ENCODE measurements at regions not wholly inside any gene's neighbourhood (a gene's known extent, or its start where the extent isn't known, plus 50 kb on each side); places are given as distances from the start of the nearest gene placed in this dataset.
"Not testable (repeated sequence)": the region's sequence is repeated elsewhere in the genome, so short reads cannot be mapped to it uniquely, and the experiment has no call there.

DNA sequence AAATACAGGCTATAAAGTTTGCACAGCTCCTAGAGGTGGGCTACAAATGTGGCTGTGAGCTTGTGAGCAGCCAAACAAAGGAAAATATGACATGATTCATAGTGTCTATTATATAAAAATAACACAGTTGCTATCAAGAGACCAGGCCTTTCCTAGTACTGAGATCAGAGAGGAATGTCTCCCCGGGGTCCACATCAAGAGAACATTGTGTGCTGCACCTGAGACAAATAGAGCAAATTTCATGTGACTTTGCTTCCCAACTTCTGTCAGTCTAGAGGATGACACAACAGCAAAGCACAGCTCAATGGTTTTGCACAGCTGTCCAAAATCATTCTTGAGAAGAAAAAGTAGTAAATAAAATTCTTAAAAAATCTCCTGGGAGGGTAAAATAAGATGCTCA, 297.5 kb upstream of the PRKD1 start:
- peak; percentile 3 for DNase-seq

DNA sequence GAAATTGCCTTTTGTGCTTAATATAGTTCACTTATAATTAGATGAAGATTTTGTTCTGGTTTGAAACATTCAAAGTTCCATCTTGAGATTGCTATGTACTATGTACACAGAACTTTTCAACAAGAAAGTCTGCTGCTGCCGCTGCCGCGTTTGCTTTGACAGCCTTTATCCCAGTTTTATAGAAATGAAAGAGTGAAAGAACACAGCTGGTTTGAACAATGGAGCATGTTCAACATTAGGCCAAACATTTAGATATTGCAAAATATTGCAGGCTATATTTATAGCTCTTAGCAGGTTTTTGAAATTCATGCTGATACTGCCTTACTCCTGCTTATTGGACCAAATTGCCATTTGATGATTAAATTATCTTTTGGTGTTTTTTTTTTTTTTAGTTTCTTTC, 299.8 kb upstream of the PRKD1 start:
- DNase-seq: no peak

DNA sequence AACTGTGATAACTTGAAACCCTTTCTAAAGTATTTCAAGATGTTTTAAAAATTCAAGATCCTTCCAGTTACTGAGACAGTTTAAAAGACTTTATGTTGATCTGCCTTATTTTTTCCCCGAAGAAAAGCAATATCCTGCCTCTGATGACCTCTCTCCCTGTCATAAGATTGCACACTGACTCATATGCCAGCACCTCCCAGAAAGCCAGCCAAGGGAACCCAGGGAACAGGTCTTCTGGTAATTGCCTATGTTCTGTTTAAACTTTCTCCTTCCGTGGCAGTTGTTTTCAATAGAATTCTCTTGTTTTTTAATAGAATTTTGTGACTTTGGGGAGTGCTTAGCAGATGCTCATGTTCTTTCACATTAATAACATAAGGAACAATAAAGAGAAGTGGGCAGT, 300.2 kb upstream of the PRKD1 start:
- DNase-seq: peak; percentile 68

DNA sequence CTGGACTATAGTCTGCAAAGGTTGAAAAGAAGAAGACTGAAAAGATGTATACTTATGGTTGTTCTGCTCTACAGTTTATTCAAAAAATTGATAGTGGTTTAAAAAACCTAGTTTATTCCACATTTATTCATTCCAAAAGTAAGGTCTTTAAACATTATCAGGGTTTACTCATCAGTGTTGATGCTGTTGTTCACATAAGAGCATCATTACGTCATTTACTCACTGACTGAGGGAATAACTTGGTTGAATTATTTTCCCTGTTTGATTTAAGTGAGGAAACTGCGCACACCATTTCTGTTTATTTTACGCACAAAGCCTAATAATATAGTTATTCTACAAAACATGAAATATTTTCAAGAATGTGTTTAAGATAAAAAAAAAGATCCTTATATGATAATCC, 303.1 kb upstream of the PRKD1 start:
- DNase-seq: no peak

DNA sequence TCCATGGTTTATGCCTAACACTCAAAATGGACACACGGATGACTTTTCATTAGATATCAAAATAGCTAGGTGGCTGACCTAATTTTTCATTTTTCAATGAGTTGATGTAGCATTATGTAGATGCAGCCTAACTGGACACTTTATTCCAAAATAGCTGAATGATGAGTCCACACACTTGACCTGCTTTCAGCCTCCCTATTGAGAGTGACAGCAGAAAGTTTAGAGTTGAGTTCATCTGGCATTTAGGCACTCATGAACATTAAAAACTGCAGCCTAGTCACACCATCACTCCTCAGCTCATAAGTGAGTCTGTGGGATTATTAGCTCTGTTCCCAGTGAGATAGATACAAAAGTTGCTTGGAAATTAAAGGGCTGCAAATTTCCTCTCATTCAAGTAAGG, 307.3 kb upstream of the PRKD1 start:
- DNase-seq: no peak

DNA sequence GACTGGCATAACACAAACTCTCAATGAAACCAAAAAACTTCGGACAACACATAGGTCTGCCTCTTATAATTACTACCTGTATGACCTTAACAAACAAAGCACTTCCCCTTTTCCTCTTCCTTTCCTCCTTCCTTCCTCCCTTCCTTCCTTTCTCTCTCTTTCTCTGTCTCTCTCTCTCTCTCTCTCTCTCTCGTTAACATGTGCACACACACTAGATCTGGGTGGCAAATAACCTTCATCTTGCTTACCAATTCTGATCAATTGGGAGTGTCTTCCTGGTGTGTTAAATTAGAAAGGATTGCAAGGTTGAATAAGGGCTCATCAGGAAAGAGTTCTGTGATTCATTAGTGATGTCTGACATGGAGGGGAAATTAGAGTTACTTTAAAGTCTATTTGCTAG, 307.8 kb upstream of the PRKD1 start:
- DNase-seq: no peak

DNA sequence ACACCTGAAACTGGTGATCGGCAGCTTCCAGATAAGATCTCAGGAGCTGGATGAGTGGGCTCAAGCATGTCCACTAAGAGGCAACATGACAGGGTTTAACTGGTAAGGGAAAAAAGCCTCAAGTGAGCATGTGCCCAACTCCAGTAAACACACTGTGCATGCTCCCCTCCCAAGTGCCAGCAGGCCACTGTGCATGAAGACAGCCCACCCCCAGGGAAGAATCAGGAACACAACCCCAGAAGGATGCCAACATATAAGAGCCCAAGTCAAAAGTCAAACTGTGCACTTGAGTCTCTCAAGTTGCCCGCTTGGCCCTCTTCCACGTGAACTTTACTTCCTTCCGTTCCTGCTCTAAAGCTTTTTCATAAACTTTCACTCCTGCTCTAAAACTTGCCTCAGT, 311.3 kb upstream of the PRKD1 start:
- no peak for DNase-seq

DNA sequence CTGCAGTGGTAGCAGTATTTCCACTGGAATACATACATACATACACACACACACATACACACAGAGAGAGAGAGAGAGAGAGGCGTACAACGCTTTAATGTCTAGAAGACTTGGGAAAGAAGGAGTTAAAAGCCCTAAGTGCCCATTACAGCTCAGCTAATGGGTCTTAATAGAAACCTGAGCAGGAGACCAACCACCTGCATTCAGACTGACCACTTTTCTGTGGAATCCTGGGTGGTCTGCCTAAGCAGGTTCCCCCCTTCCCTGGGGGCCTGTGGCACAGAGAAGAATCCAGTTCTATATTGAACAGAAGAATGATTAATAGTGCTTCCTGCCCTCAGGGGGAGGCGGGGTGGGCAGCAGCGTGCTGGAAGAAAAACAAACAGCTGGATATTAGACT, 312.4 kb upstream of the PRKD1 start:
- DNase-seq: no peak

DNA sequence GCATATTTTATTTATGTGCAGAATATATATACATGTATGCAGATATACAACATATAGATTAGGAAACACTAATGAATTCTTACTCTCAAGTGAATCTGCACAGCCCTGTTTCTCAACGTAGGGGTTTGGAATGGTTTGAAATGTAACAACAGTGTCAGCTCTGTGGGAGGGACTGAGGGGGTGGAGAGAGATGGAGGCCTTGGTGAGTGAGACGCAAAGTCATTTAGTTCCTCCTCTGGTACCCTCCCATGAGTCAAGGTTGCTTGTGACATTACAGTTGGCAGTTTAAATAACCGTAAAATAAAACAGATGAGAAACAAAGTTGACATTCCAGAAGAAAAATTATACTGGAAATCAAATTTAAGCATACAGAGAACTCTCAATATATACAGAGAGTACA, 313.0 kb upstream of the PRKD1 start:
- no peak for DNase-seq

DNA sequence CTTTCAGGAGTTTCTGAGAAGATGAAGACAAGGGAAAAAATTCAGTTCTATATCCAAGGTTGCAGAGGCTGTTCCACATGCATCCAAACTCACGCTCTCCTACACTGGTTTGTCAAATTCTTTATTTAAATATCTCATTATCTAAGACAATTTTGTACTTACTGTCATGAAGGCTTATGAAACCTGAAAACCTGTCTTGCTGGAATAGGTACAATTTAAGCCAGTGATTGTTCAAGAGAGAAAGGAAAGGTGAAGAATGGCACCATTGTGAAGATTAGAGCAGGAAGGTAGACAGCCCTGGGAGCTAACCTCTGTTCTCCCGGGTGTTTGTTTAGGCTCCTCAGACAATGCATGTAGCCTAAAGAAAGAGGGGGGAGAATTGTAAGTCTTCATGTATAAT, 315.1 kb upstream of the PRKD1 start:
- no peak for DNase-seq

DNA sequence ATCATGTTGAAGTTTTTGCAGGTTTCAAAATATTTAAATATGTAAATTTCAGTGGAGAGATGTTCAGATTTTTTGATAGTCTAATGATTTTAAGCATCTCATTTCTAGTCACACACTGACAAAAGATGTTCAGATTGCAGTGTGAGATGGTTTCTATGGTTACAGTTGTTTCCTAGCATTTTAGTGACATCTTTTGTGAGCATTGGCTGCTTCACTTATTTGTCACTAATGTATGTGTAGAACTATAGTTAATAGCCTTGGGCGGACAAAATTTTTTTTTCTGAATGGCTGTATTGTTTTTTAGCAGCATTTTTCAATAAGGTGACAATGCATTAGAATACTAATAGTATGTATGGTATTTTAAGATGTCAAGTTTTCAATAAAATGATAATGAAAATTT, 315.6 kb upstream of the PRKD1 start:
- DNase-seq: no peak

DNA sequence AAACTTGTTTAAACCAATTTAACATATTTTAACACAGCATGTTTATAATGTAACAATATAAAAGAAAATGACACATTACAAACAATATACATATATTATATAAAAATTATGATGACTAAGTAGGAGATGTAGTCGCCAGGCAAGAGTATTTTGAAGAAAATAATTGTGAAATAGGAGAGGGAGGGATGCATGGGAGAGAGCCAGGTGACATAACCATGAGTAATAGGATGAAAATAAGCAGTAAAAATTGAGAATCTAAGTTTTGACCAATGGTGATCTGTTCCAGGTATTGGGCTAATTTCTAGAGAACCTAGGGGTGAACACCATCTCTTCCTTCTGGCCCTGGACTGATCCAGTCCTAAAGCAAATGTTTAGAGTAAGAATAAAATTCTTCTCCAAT, 315.2 kb upstream of the G2E3 start:
- DNase-seq: peak; percentile 30

DNA sequence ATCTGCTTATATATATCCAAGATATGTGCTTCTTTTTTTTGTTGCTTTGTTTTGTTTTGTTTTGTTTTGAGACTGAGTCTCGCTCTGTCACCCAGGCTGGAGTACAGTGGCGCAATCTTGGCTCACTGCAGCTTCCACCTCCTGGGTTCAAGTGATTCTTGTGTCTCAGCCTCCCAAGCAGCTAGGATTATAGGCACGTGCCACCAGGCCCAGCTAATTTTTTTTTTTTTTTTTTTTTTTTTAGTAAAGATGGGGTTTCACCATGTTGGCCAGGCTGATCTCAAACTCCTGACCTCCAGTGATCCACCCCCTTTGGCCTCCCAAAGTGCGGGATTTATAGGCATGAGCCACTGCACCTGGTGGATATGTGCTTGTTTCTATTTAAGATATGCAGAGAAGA, 314.6 kb upstream of the G2E3 start:
- not testable (repeated sequence) for DNase-seq

DNA sequence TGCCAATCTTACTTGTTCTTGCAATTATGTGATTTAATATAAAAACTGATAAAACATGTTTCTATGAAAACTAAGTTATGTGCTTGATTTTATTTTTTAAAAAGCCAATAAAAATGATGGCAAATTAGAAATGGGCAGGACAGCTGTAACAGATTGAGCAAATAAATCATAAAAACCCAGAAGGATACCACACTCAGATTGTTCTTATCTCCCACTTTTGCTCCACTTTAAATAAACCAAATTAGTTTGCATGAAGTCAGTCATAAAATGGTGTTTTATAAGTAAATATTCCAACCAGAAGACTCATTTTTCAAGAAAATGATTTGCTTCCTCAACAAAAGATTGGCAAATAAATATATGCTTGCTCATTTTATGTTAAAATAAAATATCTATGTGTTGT, 307.9 kb upstream of the G2E3 start:
- no peak for DNase-seq

DNA sequence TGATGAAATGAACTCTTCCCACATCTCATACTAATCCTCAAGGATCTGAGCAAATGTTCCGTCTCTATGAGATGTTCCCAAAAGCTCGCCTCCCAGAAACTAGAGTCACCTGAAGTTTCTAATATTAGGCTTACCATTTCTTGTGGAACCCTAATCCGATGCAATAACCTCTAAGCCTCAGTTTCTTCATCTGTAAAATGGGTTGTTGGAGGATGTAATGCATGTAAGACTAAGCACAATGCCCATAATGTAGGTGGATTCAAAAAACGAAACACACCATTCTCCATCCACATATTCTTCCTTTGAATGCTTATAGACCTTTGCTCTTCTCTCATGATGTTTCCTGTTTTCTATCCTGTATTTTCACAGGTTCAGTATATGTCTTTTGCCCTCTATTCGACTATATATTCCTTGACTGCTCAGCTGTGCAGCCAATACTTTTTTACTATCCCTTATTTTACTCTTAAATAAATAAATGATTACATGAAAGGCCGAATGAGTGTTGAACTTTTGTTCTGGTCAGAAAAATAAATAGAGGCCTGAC, 307.3 kb upstream of the G2E3 start:
- no peak for DNase-seq

DNA sequence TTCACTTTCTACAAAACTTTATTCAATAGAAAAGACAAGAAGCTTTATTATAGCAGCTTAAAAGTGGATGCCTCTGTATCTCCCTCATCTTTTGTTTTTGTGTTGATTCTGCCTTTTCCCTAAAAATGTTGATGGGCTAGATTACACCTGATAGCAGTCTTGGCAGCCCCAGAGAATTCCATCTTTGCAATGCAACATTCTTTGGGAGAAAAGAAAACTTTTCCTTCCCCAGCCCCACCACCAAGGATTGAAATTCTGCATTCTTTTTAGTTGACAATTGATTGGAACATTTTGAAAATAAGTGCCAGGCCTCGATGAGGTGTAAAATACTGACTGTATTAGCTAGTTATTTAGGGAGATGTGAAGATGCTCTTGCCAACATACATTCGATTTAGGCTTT, 306.8 kb upstream of the G2E3 start:
- DNase-seq: no peak

DNA sequence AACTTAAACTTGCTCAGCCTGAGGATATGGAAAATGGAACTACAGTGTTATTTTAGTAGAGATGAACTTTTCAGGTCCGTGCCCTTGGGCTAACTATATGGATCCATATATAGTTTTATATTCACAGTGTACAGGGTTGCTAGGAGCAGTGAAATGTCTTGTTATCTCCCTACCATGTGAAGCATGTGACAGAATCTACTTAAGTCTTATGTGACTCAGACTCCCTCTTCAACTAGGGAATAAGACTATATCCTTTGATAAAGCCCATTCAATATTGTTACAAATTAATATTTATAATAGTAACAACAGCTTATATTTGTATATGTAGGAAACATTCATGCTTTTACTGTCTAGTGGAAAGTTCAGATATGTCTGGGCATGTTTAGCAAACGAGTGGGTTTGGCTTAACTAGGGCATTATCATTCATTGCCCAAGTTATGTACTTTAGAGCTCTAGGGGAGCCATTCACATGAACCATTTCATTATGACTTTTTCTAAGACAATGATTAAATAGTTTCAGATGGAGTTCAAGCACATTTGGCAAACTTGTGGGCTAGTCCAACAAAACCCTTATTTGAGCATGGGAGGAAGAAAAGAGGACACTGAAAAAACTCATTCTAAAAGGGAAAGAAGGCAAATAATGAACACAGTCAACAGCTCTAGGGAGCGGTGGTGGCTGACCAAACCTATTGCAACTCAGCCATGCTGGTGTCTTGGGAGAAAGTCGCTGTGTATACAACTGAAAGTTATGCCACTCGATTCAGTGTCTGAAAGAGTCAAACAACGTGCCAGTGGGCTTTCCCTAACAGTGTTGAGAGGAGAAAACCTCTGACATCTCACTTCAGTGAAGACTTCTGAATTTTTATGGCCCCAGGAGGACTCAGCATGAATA, 305.9 kb upstream of the G2E3 start:
- DNase-seq: no peak

DNA sequence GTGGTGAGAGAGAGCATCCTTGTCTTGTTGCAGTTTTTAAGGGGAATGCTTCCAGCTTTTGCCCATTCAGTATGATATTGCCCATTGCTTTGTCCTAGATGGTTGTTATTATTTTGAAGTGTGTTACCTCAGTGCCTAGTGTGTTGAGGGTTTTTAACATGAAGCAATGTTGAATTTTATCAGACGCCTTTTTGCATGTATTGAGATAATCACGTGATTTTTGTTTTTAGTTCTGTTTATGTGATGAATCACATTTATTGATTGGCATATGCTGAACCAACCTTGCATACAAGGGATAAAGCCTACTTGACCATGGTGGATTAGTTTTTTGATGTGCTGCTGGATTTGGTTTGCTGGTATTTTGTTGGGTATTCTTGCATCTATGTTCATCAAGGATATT, 302.3 kb upstream of the G2E3 start:
- DNase-seq: no peak

DNA sequence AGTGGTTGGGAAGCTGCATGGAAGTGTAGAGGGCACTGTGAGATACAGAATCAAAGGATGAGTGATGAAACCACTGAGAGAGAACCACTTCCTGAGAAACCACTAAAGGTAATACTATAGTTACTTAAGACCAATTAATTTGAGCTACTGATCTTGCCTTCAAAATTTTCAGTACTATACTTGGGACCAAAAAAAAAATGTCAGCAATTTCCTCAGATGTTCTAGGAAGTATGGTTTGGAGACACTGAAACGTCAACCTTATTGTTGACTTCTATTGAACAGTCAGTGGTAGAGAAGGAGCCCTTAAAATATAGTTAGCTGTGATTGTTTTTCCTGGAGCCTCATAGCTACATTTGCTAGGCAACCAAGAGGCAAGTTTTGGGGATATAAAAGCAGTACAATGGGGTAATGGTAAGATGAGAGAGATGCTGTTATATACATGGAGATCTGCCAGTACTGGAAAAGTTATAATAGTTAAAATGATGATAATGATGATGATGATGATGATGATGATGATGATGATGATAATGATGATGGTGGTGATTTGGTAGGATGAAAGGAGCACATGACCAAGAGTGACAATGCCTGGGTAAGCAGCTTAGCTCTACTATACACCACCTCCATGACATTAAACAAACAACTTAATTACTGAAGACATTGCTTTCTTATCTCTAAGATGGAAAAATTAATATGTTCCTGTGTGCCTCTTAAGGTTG, 300.9 kb upstream of the G2E3 start:
- DNase-seq: no peak

DNA sequence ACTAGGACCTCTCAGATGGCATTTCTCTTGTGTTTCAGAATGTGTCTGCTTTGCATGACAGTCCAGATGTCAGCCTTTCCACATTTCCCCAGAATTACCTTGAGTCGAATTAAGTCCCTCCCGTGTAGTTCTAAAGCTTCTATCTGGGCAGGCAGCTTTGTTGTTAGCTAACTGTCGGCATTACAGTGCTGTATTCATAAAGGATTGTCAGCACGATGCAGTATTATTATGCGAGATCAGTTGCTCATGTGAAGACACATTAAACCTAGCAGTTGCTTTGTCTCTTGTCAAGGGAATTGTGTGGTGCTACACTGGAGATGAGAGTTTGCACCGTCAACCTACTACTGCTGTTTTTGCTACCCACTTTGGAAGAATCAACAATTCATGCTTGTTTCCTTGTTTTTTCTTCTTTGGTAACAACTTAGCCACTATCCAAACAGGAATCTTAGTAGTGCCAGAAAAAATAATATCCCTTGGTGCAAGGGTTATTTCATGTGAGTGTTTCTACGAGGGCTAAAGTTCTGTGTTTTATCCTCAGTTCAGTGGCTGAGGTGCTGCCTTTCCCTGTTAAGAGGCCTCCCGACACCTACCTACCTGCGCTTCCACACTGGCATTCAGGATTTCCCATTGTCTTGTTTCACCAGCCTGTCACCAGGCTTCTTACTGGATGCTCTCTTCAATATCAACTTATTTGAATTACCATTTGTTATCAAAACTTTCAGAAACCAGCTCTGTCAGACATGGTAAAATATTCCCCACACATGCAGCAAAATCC, 297.9 kb upstream of the G2E3 start:
- DNase-seq: no peak

DNA sequence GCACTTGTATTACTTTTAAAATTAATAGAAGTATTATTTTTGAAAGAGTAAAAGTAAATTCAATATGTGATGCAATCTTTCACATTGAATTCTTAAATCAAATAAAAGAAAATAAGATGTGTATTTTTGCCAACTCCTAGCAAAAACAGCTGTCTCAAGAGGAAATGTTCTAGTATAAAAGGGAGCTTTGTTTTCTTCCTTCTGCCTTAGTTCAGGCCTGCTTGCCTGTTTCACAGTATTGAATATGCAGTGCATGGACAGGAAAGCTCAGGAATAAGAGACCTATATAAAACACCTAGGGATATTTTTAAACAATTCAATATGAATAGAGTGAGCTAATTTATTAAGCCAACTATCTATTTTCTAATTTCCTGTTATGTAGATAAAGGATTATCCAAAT, 294.8 kb upstream of the G2E3 start:
- no peak for DNase-seq

DNA sequence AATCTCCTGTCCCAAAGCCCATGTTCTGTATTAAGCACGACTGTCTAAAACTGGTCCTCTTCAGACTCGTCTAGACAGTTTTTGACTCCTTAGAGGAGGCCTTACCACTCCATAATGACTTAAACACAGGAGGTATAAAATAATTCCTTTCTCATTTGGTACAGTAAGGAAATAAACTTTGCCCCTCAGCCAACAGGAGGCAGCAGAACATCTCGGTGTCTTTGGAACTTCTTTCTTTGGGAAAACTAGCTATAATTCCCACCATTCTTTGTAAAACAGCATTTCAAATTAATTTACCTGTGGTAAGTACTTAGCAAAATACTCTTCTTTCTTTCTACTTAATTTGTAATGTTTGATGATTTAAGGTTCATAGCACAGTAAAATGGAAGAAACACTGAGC, 292.7 kb upstream of the G2E3 start:
- DNase-seq: no peak

DNA sequence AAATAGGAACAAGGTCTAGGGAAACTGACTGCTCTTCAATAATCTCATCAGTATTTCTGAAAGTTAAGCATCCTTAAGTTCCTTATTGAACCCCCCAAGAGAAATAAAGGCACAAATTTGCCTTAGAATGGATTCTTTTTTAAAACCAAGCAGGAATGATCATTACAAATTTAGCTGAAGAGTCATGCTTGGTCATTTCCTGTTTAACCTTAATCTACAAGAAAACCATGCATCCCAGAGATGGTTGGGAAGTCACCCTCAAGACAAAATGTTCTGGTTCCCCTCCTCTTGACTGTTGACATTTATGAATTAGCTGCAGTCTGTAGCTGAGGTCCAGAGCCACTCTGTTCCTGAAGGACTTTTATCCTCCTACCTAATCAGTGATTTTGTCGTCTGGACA, 291.8 kb upstream of the G2E3 start:
- peak; percentile 62 for DNase-seq

Data from fibroblast of skin of back (primary cell).